Smooth muscle cell (in vitro differentiated cells): ENCODE measurements at regions not wholly inside any gene's neighbourhood (a gene's known extent, or its start where the extent isn't known, plus 50 kb on each side); places are given as distances from the start of the nearest gene placed in this dataset.

Experiments
- DNase-seq: peaks from one replicate; lab custom pipeline; 2025; ENCODE audit not compliant: unreplicated experiment; lab: John Stamatoyannopoulos, UW
- H2AFZ ChIP-seq: fragments of 200-600 bp; sonication (generic); 2 replicates; pipeline ENCODE4 v1.6.0; 2016; ENCODE audit warnings: antibody characterized with exemption, low read depth, mild to moderate bottlenecking
- H3F3A ChIP-seq: fragments of 200-600 bp; sonication (generic); 2 replicates; pipeline ENCODE4 v1.6.0; 2017; ENCODE audit warnings: antibody characterized with exemption, low read depth
- H3K27ac ChIP-seq: fragments of 200-600 bp; sonication (generic); 2 replicates; pipeline ENCODE4 v1.5.1; 2016; ENCODE audit warnings: low read depth, mild to moderate bottlenecking
- H3K27me3 ChIP-seq: fragments of 200-600 bp; sonication (generic); 2 replicates; pipeline ENCODE4 v1.6.1; 2016; ENCODE audit warnings: low read depth, mild to moderate bottlenecking
- H3K36me3 ChIP-seq: fragments of 200-600 bp; sonication (generic); 2 replicates; pipeline ENCODE4 v1.5.1; 2016; ENCODE audit warnings: low read depth
- H3K4me1 ChIP-seq: fragments of 200-600 bp; sonication (generic); 2 replicates; pipeline ENCODE4 v1.5.1; 2016; ENCODE audit warnings: low read depth
- H3K4me2 ChIP-seq: fragments of 200-600 bp; sonication (generic); 2 replicates; pipeline ENCODE4 v1.6.0; 2016; ENCODE audit warnings: mild to moderate bottlenecking
- H3K4me3 ChIP-seq: fragments of 200-600 bp; sonication (generic); 2 replicates; pipeline ENCODE4 v1.5.1; 2016; ENCODE audit warnings: mild to moderate bottlenecking
- H3K79me2 ChIP-seq: fragments of 200-600 bp; sonication (generic); 2 replicates; pipeline ENCODE4 v1.6.0; 2016; ENCODE audit warnings: low read depth, mild to moderate bottlenecking
- H3K9ac ChIP-seq: fragments of 200-600 bp; sonication (generic); 2 replicates; pipeline ENCODE4 v1.6.0; 2016; ENCODE audit warnings: low read depth
- H3K9me3 ChIP-seq: fragments of 200-600 bp; sonication (generic); replicated peaks from 2 replicates; pipeline ENCODE4 v1.5.1; 2016; ENCODE audit warnings: low read depth
- H4K20me1 ChIP-seq: fragments of 200-600 bp; sonication (generic); 2 replicates; pipeline ENCODE4 v1.6.0; 2016; ENCODE audit warnings: low read depth
- CTCF ChIP-seq: fragments of 200-600 bp; sonication (generic); IDR thresholded peaks from 2 replicates; pipeline ENCODE4 v1.5.1; 2017; ENCODE audit warnings: borderline replicate concordance, mild to moderate bottlenecking, antibody characterized with exemption; ENCODE audit not compliant: insufficient read depth, poor library complexity, severe bottlenecking
- WGBS: methylation state at CpG from one replicate; pipeline ENCODE4 v1.1.7; 2016; ENCODE audit warnings: low lambda C conversion rate; 5-methylcytosine and 5-hydroxymethylcytosine counted together

- no peaks in the 10 kb centered on the region for H3K79me2 ChIP-seq
- H3K27me3 ChIP-seq = no peaks in the 10 kb centered on the region
- 60% methylated on average over 21 of the region's 21 CpGs for WGBS
- peak overlapping the region; percentile 3 for H3K4me3 ChIP-seq
- no peaks in the 10 kb centered on the region for H3K9me3 ChIP-seq
- H3K27ac ChIP-seq = peak overlapping the region; percentile 28
- H3K36me3 ChIP-seq = no peaks in the 10 kb centered on the region
- no peaks in the 10 kb centered on the region for H4K20me1 ChIP-seq
- peaks cover 9% of the 10 kb centered on the region for H3K4me1 ChIP-seq
- peak overlapping the region; percentile 62 for H3K4me2 ChIP-seq
- H3F3A ChIP-seq = no peaks in the 10 kb centered on the region
- H2AFZ ChIP-seq = peak overlapping the region; percentile 2
- DNase-seq = no peak
- no peak overlapping the region for H3K9ac ChIP-seq
- no peak for TF ChIP-seq CTCF
These were observed 178.1 kb downstream of the FGF1 start for GRCh38 chr5:142507531-142508372.

- Histone ChIP-seq H3K9me3 (no peaks in the 10 kb centered on the region), H3K36me3 (no peaks in the 10 kb centered on the region), H3K9ac (no peak overlapping the region), H3F3A (no peaks in the 10 kb centered on the region), H3K27ac (no peak overlapping the region), H3K4me2 (no peak overlapping the region), H2AFZ (no peak overlapping the region), H3K27me3 (no peaks in the 10 kb centered on the region), H3K4me1 (peaks cover 9% of the 10 kb centered on the region), H3K4me3 (no peak overlapping the region), H3K79me2 (no peaks in the 10 kb centered on the region), H4K20me1 (no peaks in the 10 kb centered on the region)
- WGBS = 94% methylated on average over 4 of the region's 4 CpGs
- TF ChIP-seq CTCF = no peak
- no peak for DNase-seq
These were observed 179.1 kb downstream of the FGF1 start for GRCh38 chr5:142506756-142507155.

- no peak overlapping the region for H3K4me3 ChIP-seq
- no peak for DNase-seq
- no peaks in the 10 kb centered on the region for H3K36me3 ChIP-seq
- H3K9ac ChIP-seq = no peak overlapping the region
- no peaks in the 10 kb centered on the region for H3K27me3 ChIP-seq
- H3F3A ChIP-seq = no peaks in the 10 kb centered on the region
- H3K4me2 ChIP-seq = no peak overlapping the region
- no peak overlapping the region for H3K27ac ChIP-seq
- no peaks in the 10 kb centered on the region for H3K79me2 ChIP-seq
- no peaks in the 10 kb centered on the region for H3K9me3 ChIP-seq
- H2AFZ ChIP-seq = no peak overlapping the region
- WGBS = 86% methylated on average over 1 of the region's 1 CpG
- no peak for TF ChIP-seq CTCF
- H4K20me1 ChIP-seq = no peaks in the 10 kb centered on the region
- peaks cover 9% of the 10 kb centered on the region for H3K4me1 ChIP-seq
These were observed 179.8 kb downstream of the FGF1 start for GRCh38 chr5:142506046-142506445.

GRCh38 chr5:142501890-142502289, 177.1 kb upstream of the SPRY4 start:
- Histone ChIP-seq H3K4me3 (no peak overlapping the region), H3K4me2 (no peak overlapping the region), H3K4me1 (no peaks in the 10 kb centered on the region), H3F3A (no peaks in the 10 kb centered on the region), H3K36me3 (no peaks in the 10 kb centered on the region), H4K20me1 (no peaks in the 10 kb centered on the region), H2AFZ (no peak overlapping the region), H3K9ac (no peak overlapping the region), H3K27me3 (no peaks in the 10 kb centered on the region), H3K27ac (no peak overlapping the region), H3K79me2 (no peaks in the 10 kb centered on the region), H3K9me3 (no peaks in the 10 kb centered on the region)
- TF ChIP-seq CTCF = no peak
- DNase-seq = no peak
- WGBS = 89% methylated on average over 3 of the region's 3 CpGs
